Spinal cord (tissue), 9 donors: ENCODE measurements at regions not wholly inside any gene's neighbourhood (a gene's known extent, or its start where the extent isn't known, plus 50 kb on each side); places are given as distances from the start of the nearest gene placed in this dataset.

Experiments used
- DNase-seq, 6 donors: peaks; one replicate each; pipeline versions ENCODE4 v3.0.0 to v3.0.0-alpha.2; 2013 to 2015; ENCODE audit warnings: low spot score in 6 of 6, low read depth in 4 of 6
- H3K27ac ChIP-seq: one replicate; pipeline ENCODE4 v1.5.1; 2013; ENCODE audit warnings: low read depth, low read length, control low read depth
- H3K27me3 ChIP-seq: one replicate; pipeline ENCODE4 v1.6.1; 2013; ENCODE audit warnings: low read length; ENCODE audit not compliant: control insufficient read depth, insufficient read depth
- H3K36me3 ChIP-seq: one replicate; pipeline ENCODE4 v1.6.1; 2013; ENCODE audit warnings: low read length; ENCODE audit not compliant: control insufficient read depth, insufficient read depth
- H3K4me1 ChIP-seq: one replicate; pipeline ENCODE4 v1.6.1; 2013; ENCODE audit warnings: low read length; ENCODE audit not compliant: control insufficient read depth, insufficient read depth
- H3K4me3 ChIP-seq: one replicate; pipeline ENCODE4 v1.5.1; 2013; ENCODE audit warnings: low read depth, low read length, control low read depth
- H3K9me3 ChIP-seq: one replicate; pipeline ENCODE4 v1.6.1; 2013; ENCODE audit warnings: low read length; ENCODE audit not compliant: control insufficient read depth, insufficient read depth
- WGBS: methylation state at CpG from one replicate; pipeline ENCODE4 v1.1.5; 2013; ENCODE audit warnings: missing lambda C conversion rate; ENCODE audit not compliant: insufficient coverage; 5-methylcytosine and 5-hydroxymethylcytosine counted together
- donor health status: healthy.

GRCh38 chr6:23611776-23612381 lies 514.1 kb upstream of the NRSN1 start:
- Histone ChIP-seq H3K4me1 (peaks cover 3% of the 10 kb centered on the region), H3K27me3 (no peaks in the 10 kb centered on the region), H3K9me3 (no peaks in the 10 kb centered on the region), H3K4me3 (no peak overlapping the region), H3K36me3 (no peaks in the 10 kb centered on the region), H3K27ac (no peak overlapping the region)
- no CpG with 5 or more reads among the region's 6 CpGs for WGBS
- DNase-seq, result peak in 2 of 6 donors; percentile 11 to 62

GRCh38 chr6:23618366-23618765 lies 507.6 kb upstream of the NRSN1 start:
- no peak for DNase-seq
- Histone ChIP-seq H3K36me3 (no peaks in the 10 kb centered on the region), H3K4me3 (no peak overlapping the region), H3K27me3 (no peaks in the 10 kb centered on the region), H3K4me1 (no peaks in the 10 kb centered on the region), H3K27ac (no peak overlapping the region), H3K9me3 (no peaks in the 10 kb centered on the region)

- Histone ChIP-seq H3K4me3 (no peak overlapping the region), H3K4me1 (no peaks in the 10 kb centered on the region), H3K27ac (no peak overlapping the region), H3K9me3 (no peaks in the 10 kb centered on the region), H3K27me3 (no peaks in the 10 kb centered on the region), H3K36me3 (no peaks in the 10 kb centered on the region)
- WGBS, result 17% methylated on average over 1 of the region's 5 CpGs
- DNase-seq, result peak in 1 of 6 donors; percentile 4
Measured at GRCh38 chr6:23620911-23621401, 505.1 kb upstream of the NRSN1 start.

GRCh38 chr6:23630726-23631635 lies 495.0 kb upstream of the NRSN1 start:
- no peak overlapping the region for H3K4me3 ChIP-seq
- H3K9me3 ChIP-seq, result no peaks in the 10 kb centered on the region
- H3K4me1 ChIP-seq, result peaks cover 7% of the 10 kb centered on the region
- WGBS, result 80% methylated on average over 1 of the region's 6 CpGs
- H3K36me3 ChIP-seq, result no peaks in the 10 kb centered on the region
- DNase-seq, result peak in 1 of 6 donors; percentile 79
- H3K27me3 ChIP-seq, result no peaks in the 10 kb centered on the region
- no peak overlapping the region for H3K27ac ChIP-seq

GRCh38 chr6:23633996-23634395 lies 492.0 kb upstream of the NRSN1 start:
- Histone ChIP-seq H3K36me3 (no peaks in the 10 kb centered on the region), H3K4me1 (peaks cover 7% of the 10 kb centered on the region), H3K9me3 (no peaks in the 10 kb centered on the region), H3K27ac (peak overlapping the region; percentile 21), H3K27me3 (no peaks in the 10 kb centered on the region), H3K4me3 (no peak overlapping the region)
- peak; percentile 36 to 92 (median 70) for DNase-seq
- 33% methylated on average over 5 of the region's 7 CpGs for WGBS

- WGBS, result no CpG with 5 or more reads among the region's 4 CpGs
- no peak for DNase-seq
- Histone ChIP-seq H3K9me3 (no peaks in the 10 kb centered on the region), H3K27me3 (no peaks in the 10 kb centered on the region), H3K4me1 (peaks cover 7% of the 10 kb centered on the region), H3K27ac (no peak overlapping the region), H3K36me3 (no peaks in the 10 kb centered on the region), H3K4me3 (no peak overlapping the region)
Measured at GRCh38 chr6:23635150-23635549, 490.9 kb upstream of the NRSN1 start.

GRCh38 chr6:23637296-23637695 lies 488.7 kb upstream of the NRSN1 start:
- H3K27me3 ChIP-seq, result no peaks in the 10 kb centered on the region
- H3K4me3 ChIP-seq, result no peak overlapping the region
- 100% methylated on average over 1 of the region's 6 CpGs for WGBS
- H3K36me3 ChIP-seq, result no peaks in the 10 kb centered on the region
- peaks cover 7% of the 10 kb centered on the region for H3K4me1 ChIP-seq
- no peaks in the 10 kb centered on the region for H3K9me3 ChIP-seq
- no peak overlapping the region for H3K27ac ChIP-seq
- no peak for DNase-seq

GRCh38 chr6:23642849-23643248 lies 483.2 kb upstream of the NRSN1 start:
- Histone ChIP-seq H3K27ac (no peak overlapping the region), H3K9me3 (no peaks in the 10 kb centered on the region), H3K36me3 (no peaks in the 10 kb centered on the region), H3K27me3 (no peaks in the 10 kb centered on the region), H3K4me1 (no peaks in the 10 kb centered on the region), H3K4me3 (no peak overlapping the region)
- WGBS, result no CpG with 5 or more reads among the region's 1 CpG
- DNase-seq, result no peak

- Histone ChIP-seq H3K4me3 (no peak overlapping the region), H3K9me3 (no peaks in the 10 kb centered on the region), H3K27ac (no peak overlapping the region), H3K36me3 (no peaks in the 10 kb centered on the region), H3K27me3 (no peaks in the 10 kb centered on the region), H3K4me1 (peaks cover 8% of the 10 kb centered on the region)
- DNase-seq, result no peak
Measured at GRCh38 chr6:23647045-23647444, 479.0 kb upstream of the NRSN1 start.

GRCh38 chr6:23650676-23651075 lies 475.3 kb upstream of the NRSN1 start:
- H3K4me3 ChIP-seq, result no peak overlapping the region
- peak overlapping the region; percentile 65 for H3K27ac ChIP-seq
- WGBS, result 46% methylated on average over 4 of the region's 5 CpGs

More at GRCh38 chr6:23650676-23651075, 475.3 kb upstream of the NRSN1 start:
- Histone ChIP-seq H3K4me1 (peaks cover 8% of the 10 kb centered on the region), H3K9me3 (no peaks in the 10 kb centered on the region), H3K27me3 (no peaks in the 10 kb centered on the region), H3K36me3 (no peaks in the 10 kb centered on the region)
- peak in 3 of 6 donors; percentile 29 to 89 (median 87) for DNase-seq
